HG03558 (cell line): ENCODE measurements at regions not wholly inside any gene's neighbourhood (a gene's known extent, or its start where the extent isn't known, plus 50 kb on each side); places are given as distances from the start of the nearest gene placed in this dataset.
"Not testable (repeated sequence)": the region's sequence is repeated elsewhere in the genome, so short reads cannot be mapped to it uniquely, and the experiment has no call there.

ENCODE experiments used
- ATAC-seq: cut with Tn5 transposase; IDR thresholded peaks from one replicate; pipeline ENCODE4 v1.9.1; 2021; ENCODE audit warnings: moderate number of reproducible peaks; ENCODE audit not compliant: unreplicated experiment; ENCODE audit errors: extremely low read depth

GRCh38 chr6:17013701-17014100 lies 88.1 kb upstream of the STMND1 start:
- no peak for ATAC-seq

GRCh38 chr6:17012421-17013225 lies 89.2 kb upstream of the STMND1 start:
- ATAC-seq, result no peak

GRCh38 chr6:17011985-17012384 lies 89.9 kb upstream of the STMND1 start:
- ATAC-seq, result no peak

GRCh38 chr6:17007749-17008148 lies 94.1 kb upstream of the STMND1 start:
- ATAC-seq, result no peak

GRCh38 chr6:17006543-17006942 lies 95.3 kb upstream of the STMND1 start:
- ATAC-seq, result no peak

- no peak for ATAC-seq
These were observed 97.6 kb upstream of the STMND1 start for GRCh38 chr6:17004269-17004668.

- ATAC-seq, result no peak
These were observed 99.7 kb upstream of the STMND1 start for GRCh38 chr6:17002123-17002522.

- ATAC-seq, result no peak
These were observed 100.7 kb upstream of the STMND1 start for GRCh38 chr6:17001188-17001587.

- ATAC-seq, result no peak
These were observed 102.1 kb upstream of the STMND1 start for GRCh38 chr6:16999491-17000436.

- ATAC-seq, result no peak
These were observed 103.4 kb upstream of the STMND1 start for GRCh38 chr6:16998461-16998860.

- ATAC-seq, result no peak
These were observed 106.2 kb upstream of the STMND1 start for GRCh38 chr6:16995511-16996250.

- ATAC-seq, result no peak
These were observed 108.5 kb upstream of the STMND1 start for GRCh38 chr6:16993396-16993795.

GRCh38 chr6:16991981-16992629 lies 109.7 kb upstream of the STMND1 start:
- no peak for ATAC-seq

GRCh38 chr6:16989976-16990375 lies 111.9 kb upstream of the STMND1 start:
- ATAC-seq, result not testable (repeated sequence)

GRCh38 chr6:16989382-16989781 lies 112.5 kb upstream of the STMND1 start:
- ATAC-seq, result no peak

- no peak for ATAC-seq
These were observed 113.9 kb upstream of the STMND1 start for GRCh38 chr6:16987996-16988395.

GRCh38 chr6:16985513-16986284 lies 116.2 kb upstream of the STMND1 start:
- ATAC-seq, result no peak

- ATAC-seq, result no peak
These were observed 119.0 kb upstream of the STMND1 start for GRCh38 chr6:16982807-16983206.

- ATAC-seq, result no peak
These were observed 122.0 kb upstream of the STMND1 start for GRCh38 chr6:16979677-16980370.
